ENCODE measurements at regions not wholly inside any gene's neighbourhood (a gene's known extent, or its start where the extent isn't known, plus 50 kb on each side); places are given as distances from the start of the nearest gene placed in this dataset.
"Not testable (repeated sequence)": the region's sequence is repeated elsewhere in the genome, so short reads cannot be mapped to it uniquely, and the experiment has no call there.

GRCh38 chr2:109676346-109676902 lies 62.3 kb downstream of the SOWAHC start:
- no peak for TF ChIP-seq CTCF (IDR thresholded peaks at IDR 0.05)
- Mint-ChIP-seq H3K36me3 (ENCODE audit: unreplicated experiment) (no peaks in the 10 kb centered on the region), H3K27me3 (ENCODE audit: unreplicated experiment) (peaks cover 83% of the 10 kb centered on the region), H3K4me1 (ENCODE audit: unreplicated experiment) (peaks cover 4% of the 10 kb centered on the region), H3K4me3 (ENCODE audit: unreplicated experiment) (no peak overlapping the region), H3K27ac (ENCODE audit: unreplicated experiment) (no peak overlapping the region), H3K9me3 (ENCODE audit: unreplicated experiment) (no peaks in the 10 kb centered on the region)
- no peak for DNase-seq (ENCODE audit: extremely low spot score, unreplicated experiment)

GRCh38 chr2:109677121-109677731 lies 63.1 kb downstream of the SOWAHC start:
- not testable (repeated sequence) for DNase-seq (ENCODE audit: extremely low spot score, unreplicated experiment); H3K36me3 Mint-ChIP-seq (ENCODE audit: unreplicated experiment); H3K4me3 Mint-ChIP-seq (ENCODE audit: unreplicated experiment); H3K9me3 Mint-ChIP-seq (ENCODE audit: unreplicated experiment); H3K27ac Mint-ChIP-seq (ENCODE audit: unreplicated experiment); H3K4me1 Mint-ChIP-seq (ENCODE audit: unreplicated experiment)
- peaks cover 76% of the 10 kb centered on the region for H3K27me3 Mint-ChIP-seq (ENCODE audit: unreplicated experiment)

- H3K4me3 Mint-ChIP-seq (ENCODE audit: unreplicated experiment): no peak overlapping the region
- no peaks in the 10 kb centered on the region for H3K9me3 Mint-ChIP-seq (ENCODE audit: unreplicated experiment)
- peaks cover 4% of the 10 kb centered on the region for H3K4me1 Mint-ChIP-seq (ENCODE audit: unreplicated experiment)
- TF ChIP-seq CTCF (IDR thresholded peaks at IDR 0.05): no peak
- no peaks in the 10 kb centered on the region for H3K36me3 Mint-ChIP-seq (ENCODE audit: unreplicated experiment)
- H3K27ac Mint-ChIP-seq (ENCODE audit: unreplicated experiment): no peak overlapping the region
- peaks cover 73% of the 10 kb centered on the region for H3K27me3 Mint-ChIP-seq (ENCODE audit: unreplicated experiment)
- no peak for DNase-seq (ENCODE audit: extremely low spot score, unreplicated experiment)
Measured at GRCh38 chr2:109677835-109678580, 63.8 kb downstream of the SOWAHC start.

- not testable (repeated sequence) for H3K9me3 Mint-ChIP-seq (ENCODE audit: unreplicated experiment); H3K27ac Mint-ChIP-seq (ENCODE audit: unreplicated experiment); H3K4me3 Mint-ChIP-seq (ENCODE audit: unreplicated experiment); H3K4me1 Mint-ChIP-seq (ENCODE audit: unreplicated experiment); H3K36me3 Mint-ChIP-seq (ENCODE audit: unreplicated experiment); DNase-seq (ENCODE audit: extremely low spot score, unreplicated experiment)
- H3K27me3 Mint-ChIP-seq (ENCODE audit: unreplicated experiment): peaks cover 65% of the 10 kb centered on the region
Measured at GRCh38 chr2:109678724-109679201, 64.6 kb downstream of the SOWAHC start.

GRCh38 chr2:109679225-109679624 lies 65.1 kb downstream of the SOWAHC start:
- DNase-seq (ENCODE audit: extremely low spot score, unreplicated experiment): no peak
- H3K27me3 Mint-ChIP-seq (ENCODE audit: unreplicated experiment): peaks cover 61% of the 10 kb centered on the region
- H3K4me3 Mint-ChIP-seq (ENCODE audit: unreplicated experiment): no peak overlapping the region
- H3K36me3 Mint-ChIP-seq (ENCODE audit: unreplicated experiment): no peaks in the 10 kb centered on the region
- peaks cover 4% of the 10 kb centered on the region for H3K4me1 Mint-ChIP-seq (ENCODE audit: unreplicated experiment)
- no peak overlapping the region for H3K27ac Mint-ChIP-seq (ENCODE audit: unreplicated experiment)
- TF ChIP-seq CTCF (IDR thresholded peaks at IDR 0.05): no peak
- H3K9me3 Mint-ChIP-seq (ENCODE audit: unreplicated experiment): no peaks in the 10 kb centered on the region

GRCh38 chr2:109679626-109680025 lies 65.5 kb downstream of the SOWAHC start:
- H3K36me3 Mint-ChIP-seq (ENCODE audit: unreplicated experiment): no peaks in the 10 kb centered on the region
- H3K27me3 Mint-ChIP-seq (ENCODE audit: unreplicated experiment): peaks cover 60% of the 10 kb centered on the region
- TF ChIP-seq CTCF (IDR thresholded peaks at IDR 0.05): no peak
- H3K4me3 Mint-ChIP-seq (ENCODE audit: unreplicated experiment): no peak overlapping the region
- no peak overlapping the region for H3K27ac Mint-ChIP-seq (ENCODE audit: unreplicated experiment)
- DNase-seq (ENCODE audit: extremely low spot score, unreplicated experiment): no peak
- H3K4me1 Mint-ChIP-seq (ENCODE audit: unreplicated experiment): peaks cover 4% of the 10 kb centered on the region
- H3K9me3 Mint-ChIP-seq (ENCODE audit: unreplicated experiment): no peaks in the 10 kb centered on the region
